ENCODE measurements at regions not wholly inside any gene's neighbourhood (a gene's known extent, or its start where the extent isn't known, plus 50 kb on each side); places are given as distances from the start of the nearest gene placed in this dataset.

DNA sequence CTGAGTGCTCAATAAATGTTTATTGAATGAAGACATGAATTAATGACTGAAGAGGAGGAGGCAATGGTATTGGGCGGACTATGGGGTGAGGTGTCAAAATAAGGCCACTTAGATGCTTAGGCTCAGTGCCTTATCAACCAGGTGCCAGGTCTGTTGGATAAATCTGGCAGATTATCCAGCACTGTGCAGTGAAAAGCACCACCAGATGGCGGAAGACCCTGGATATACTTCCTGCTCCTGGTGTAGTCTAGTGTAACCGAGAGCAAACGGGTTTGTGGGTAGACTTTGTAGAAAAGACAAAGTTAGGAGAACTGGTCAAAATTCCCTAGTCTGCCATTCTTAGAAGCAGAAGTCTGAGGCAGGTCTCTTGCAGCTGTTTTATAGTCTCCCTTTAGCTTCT is 306.3 kb downstream of the ATP23 start:
- TF ChIP-seq EZH2phosphoT487 (IDR thresholded peaks at IDR 0.05; ENCODE audit: borderline replicate concordance, low read length), result no peak
- TF ChIP-seq, protein P1, sequence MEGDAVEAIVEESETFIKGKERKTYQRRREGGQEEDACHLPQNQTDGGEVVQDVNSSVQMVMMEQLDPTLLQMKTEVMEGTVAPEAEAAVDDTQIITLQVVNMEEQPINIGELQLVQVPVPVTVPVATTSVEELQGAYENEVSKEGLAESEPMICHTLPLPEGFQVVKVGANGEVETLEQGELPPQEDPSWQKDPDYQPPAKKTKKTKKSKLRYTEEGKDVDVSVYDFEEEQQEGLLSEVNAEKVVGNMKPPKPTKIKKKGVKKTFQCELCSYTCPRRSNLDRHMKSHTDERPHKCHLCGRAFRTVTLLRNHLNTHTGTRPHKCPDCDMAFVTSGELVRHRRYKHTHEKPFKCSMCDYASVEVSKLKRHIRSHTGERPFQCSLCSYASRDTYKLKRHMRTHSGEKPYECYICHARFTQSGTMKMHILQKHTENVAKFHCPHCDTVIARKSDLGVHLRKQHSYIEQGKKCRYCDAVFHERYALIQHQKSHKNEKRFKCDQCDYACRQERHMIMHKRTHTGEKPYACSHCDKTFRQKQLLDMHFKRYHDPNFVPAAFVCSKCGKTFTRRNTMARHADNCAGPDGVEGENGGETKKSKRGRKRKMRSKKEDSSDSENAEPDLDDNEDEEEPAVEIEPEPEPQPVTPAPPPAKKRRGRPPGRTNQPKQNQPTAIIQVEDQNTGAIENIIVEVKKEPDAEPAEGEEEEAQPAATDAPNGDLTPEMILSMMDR (IDR thresholded peaks at IDR 0.05; ENCODE audit: low read depth, low read length, poor library complexity, severe bottlenecking), result no peak
- no peaks in the 10 kb centered on the region for H3K27me3 ChIP-seq (ENCODE audit: control insufficient read depth, low read length)
- H3K27ac ChIP-seq (ENCODE audit: low read depth, low read length), result no peak overlapping the region

DNA sequence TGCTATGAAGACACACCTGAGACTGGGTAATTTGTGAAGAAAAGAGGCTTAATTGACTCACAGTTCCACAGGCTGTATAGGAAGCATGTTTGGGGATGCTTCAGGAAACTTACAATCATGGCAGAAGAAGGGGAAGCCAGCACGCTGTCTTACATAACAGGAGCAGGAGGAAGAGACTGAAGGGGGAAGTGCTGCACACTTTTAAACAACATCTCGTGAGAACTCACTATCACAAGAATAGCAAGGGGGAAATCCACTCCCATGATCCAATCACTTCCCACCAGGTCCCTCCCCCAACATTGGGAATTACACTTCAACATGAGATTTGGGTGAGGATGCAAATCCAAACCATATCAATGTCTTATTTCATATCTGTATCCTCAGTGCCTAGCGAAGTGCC is 307.2 kb downstream of the ATP23 start:
- no peaks in the 10 kb centered on the region for H4K20me1 ChIP-seq (ENCODE audit: control insufficient read depth, insufficient read depth, low read depth, low read length)
- no peaks in the 10 kb centered on the region for H3K27me3 ChIP-seq (ENCODE audit: control insufficient read depth, low read length)
- H3K79me2 ChIP-seq (ENCODE audit: control insufficient read depth, low read length), result no peaks in the 10 kb centered on the region
- H3K9me3 ChIP-seq (ENCODE audit: control insufficient read depth, insufficient read depth, low read length), result no peaks in the 10 kb centered on the region
- H3K36me3 ChIP-seq (ENCODE audit: control insufficient read depth, low read length), result no peaks in the 10 kb centered on the region
- no peak overlapping the region for H3K27ac ChIP-seq (ENCODE audit: low read depth, low read length)
- TF ChIP-seq EZH2phosphoT487 (IDR thresholded peaks at IDR 0.05; ENCODE audit: borderline replicate concordance, low read length), result no peak
- TF ChIP-seq, protein P1 (IDR thresholded peaks at IDR 0.05; ENCODE audit: low read depth, low read length, poor library complexity, severe bottlenecking), result no peak
- no peak overlapping the region for H3K4me2 ChIP-seq (ENCODE audit: low read length)
- no peak overlapping the region for H3K4me3 ChIP-seq (ENCODE audit: low read length)
- H3K9me2 ChIP-seq (replicated peaks; ENCODE audit: control insufficient read depth, low read length), result no peaks in the 10 kb centered on the region
- H3K4me1 ChIP-seq (ENCODE audit: control insufficient read depth, low read length), result no peaks in the 10 kb centered on the region
- H3F3A ChIP-seq (ENCODE audit: control insufficient read depth, insufficient read depth), result no peaks in the 10 kb centered on the region

More for the DNA sequence above, 306.3 kb downstream of the ATP23 start:
- no peaks in the 10 kb centered on the region for H3K9me2 ChIP-seq (replicated peaks; ENCODE audit: control insufficient read depth, low read length)
- H3K36me3 ChIP-seq (ENCODE audit: control insufficient read depth, low read length), result no peaks in the 10 kb centered on the region
- no peaks in the 10 kb centered on the region for H3K4me1 ChIP-seq (ENCODE audit: control insufficient read depth, low read length)
- no peaks in the 10 kb centered on the region for H4K20me1 ChIP-seq (ENCODE audit: control insufficient read depth, insufficient read depth, low read depth, low read length)
- no peaks in the 10 kb centered on the region for H3K9me3 ChIP-seq (ENCODE audit: control insufficient read depth, insufficient read depth, low read length)
- no peaks in the 10 kb centered on the region for H3F3A ChIP-seq (ENCODE audit: control insufficient read depth, insufficient read depth)
- H3K79me2 ChIP-seq (ENCODE audit: control insufficient read depth, low read length), result no peaks in the 10 kb centered on the region
- H3K4me3 ChIP-seq (ENCODE audit: low read length), result no peak overlapping the region
- H3K4me2 ChIP-seq (ENCODE audit: low read length), result no peak overlapping the region

DNA sequence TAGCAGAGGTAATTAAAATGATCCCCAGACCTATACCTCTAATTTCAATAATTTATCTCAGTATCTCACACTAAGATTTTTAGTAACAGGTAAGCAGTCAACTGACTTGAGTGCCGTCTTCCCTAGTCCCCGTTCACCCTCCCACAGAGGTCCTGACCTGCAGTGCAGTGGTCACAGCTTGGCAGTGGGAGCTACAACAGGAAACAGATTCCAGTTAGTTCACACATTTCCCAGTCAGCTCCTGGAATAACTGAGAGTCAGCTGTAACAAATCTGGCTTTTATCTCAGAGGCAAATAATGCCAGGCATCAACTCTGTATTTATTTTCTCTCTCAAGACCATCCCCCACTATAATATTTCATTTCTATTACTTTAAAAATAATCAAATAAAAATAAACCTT is 308.2 kb downstream of the ATP23 start:
- Histone ChIP-seq H3K27ac (ENCODE audit: low read depth, low read length) (no peak overlapping the region), H3K79me2 (ENCODE audit: control insufficient read depth, low read length) (no peaks in the 10 kb centered on the region), H3K27me3 (ENCODE audit: control insufficient read depth, low read length) (no peaks in the 10 kb centered on the region), H3K4me1 (ENCODE audit: control insufficient read depth, low read length) (no peaks in the 10 kb centered on the region), H3K4me2 (ENCODE audit: low read length) (no peak overlapping the region), H3K9me2 (replicated peaks; ENCODE audit: control insufficient read depth, low read length) (no peaks in the 10 kb centered on the region), H3K9me3 (ENCODE audit: control insufficient read depth, insufficient read depth, low read length) (no peaks in the 10 kb centered on the region), H3F3A (ENCODE audit: control insufficient read depth, insufficient read depth) (no peaks in the 10 kb centered on the region), H3K4me3 (ENCODE audit: low read length) (no peak overlapping the region), H3K36me3 (ENCODE audit: control insufficient read depth, low read length) (no peaks in the 10 kb centered on the region), H4K20me1 (ENCODE audit: control insufficient read depth, insufficient read depth, low read depth, low read length) (no peaks in the 10 kb centered on the region)
- no peak for TF ChIP-seq EZH2phosphoT487 (IDR thresholded peaks at IDR 0.05; ENCODE audit: borderline replicate concordance, low read length)
- TF ChIP-seq, protein P1 (IDR thresholded peaks at IDR 0.05; ENCODE audit: low read depth, low read length, poor library complexity, severe bottlenecking), result no peak

DNA sequence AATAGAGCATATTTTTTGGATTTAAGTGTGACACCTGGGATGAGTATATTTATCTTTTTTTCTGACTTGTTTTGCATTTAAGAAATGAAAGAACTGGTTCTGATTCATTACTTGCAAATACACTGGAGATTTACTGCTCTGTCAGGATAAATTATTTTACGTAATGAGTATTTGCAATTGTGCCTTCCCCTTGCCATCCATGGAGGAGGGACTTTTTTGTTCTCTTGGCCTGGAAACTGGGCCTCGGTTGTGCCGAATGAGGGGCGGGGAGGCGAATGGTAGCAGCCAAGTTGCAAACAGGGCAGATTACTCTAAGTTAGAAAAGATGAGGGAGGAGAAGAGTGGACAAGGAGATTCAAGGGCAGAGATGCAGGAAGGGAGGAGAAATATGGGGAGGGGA is 308.7 kb downstream of the ATP23 start:
- Histone ChIP-seq H3K4me3 (ENCODE audit: low read length) (no peak overlapping the region), H3K4me1 (ENCODE audit: control insufficient read depth, low read length) (no peaks in the 10 kb centered on the region), H3K36me3 (ENCODE audit: control insufficient read depth, low read length) (no peaks in the 10 kb centered on the region), H3K27ac (ENCODE audit: low read depth, low read length) (no peak overlapping the region), H3K4me2 (ENCODE audit: low read length) (no peak overlapping the region), H3K9me2 (replicated peaks; ENCODE audit: control insufficient read depth, low read length) (no peaks in the 10 kb centered on the region), H3K27me3 (ENCODE audit: control insufficient read depth, low read length) (no peaks in the 10 kb centered on the region), H3K79me2 (ENCODE audit: control insufficient read depth, low read length) (no peaks in the 10 kb centered on the region), H4K20me1 (ENCODE audit: control insufficient read depth, insufficient read depth, low read depth, low read length) (no peaks in the 10 kb centered on the region), H3K9me3 (ENCODE audit: control insufficient read depth, insufficient read depth, low read length) (no peaks in the 10 kb centered on the region), H3F3A (ENCODE audit: control insufficient read depth, insufficient read depth) (no peaks in the 10 kb centered on the region)
- TF ChIP-seq EZH2phosphoT487 (IDR thresholded peaks at IDR 0.05; ENCODE audit: borderline replicate concordance, low read length), result no peak
- TF ChIP-seq, protein P1 (IDR thresholded peaks at IDR 0.05; ENCODE audit: low read depth, low read length, poor library complexity, severe bottlenecking), result no peak

Data from DOHH2 (cell line).